ENCODE measurements at regions not wholly inside any gene's neighbourhood (a gene's known extent, or its start where the extent isn't known, plus 50 kb on each side); places are given as distances from the start of the nearest gene placed in this dataset.
"Not testable (repeated sequence)": the region's sequence is repeated elsewhere in the genome, so short reads cannot be mapped to it uniquely, and the experiment has no call there.

DNA sequence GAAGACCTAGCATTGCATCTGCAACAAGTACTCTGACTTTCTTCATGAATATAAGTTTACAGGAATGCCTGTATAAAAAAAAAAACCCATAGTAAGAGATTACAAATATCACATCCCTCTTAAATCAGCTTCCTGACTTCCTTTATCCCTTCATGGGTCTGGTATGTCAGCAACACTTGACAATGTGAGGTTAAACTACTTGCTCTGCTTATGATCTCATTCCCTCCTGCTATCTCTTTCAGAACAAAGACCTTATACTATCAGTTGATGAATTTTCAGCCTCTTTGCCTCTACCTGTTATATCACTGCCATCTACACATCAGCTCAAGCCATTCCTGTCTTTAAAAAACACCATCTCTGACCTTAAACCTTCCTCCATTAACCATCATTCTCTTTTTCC lies 130.9 kb upstream of the SAMSN1 start:
- DNase-seq (ENCODE audit: low read depth): no peak
- H3K4me3 ChIP-seq (ENCODE audit: low read length): no peak overlapping the region
- TF ChIP-seq, protein P1, sequence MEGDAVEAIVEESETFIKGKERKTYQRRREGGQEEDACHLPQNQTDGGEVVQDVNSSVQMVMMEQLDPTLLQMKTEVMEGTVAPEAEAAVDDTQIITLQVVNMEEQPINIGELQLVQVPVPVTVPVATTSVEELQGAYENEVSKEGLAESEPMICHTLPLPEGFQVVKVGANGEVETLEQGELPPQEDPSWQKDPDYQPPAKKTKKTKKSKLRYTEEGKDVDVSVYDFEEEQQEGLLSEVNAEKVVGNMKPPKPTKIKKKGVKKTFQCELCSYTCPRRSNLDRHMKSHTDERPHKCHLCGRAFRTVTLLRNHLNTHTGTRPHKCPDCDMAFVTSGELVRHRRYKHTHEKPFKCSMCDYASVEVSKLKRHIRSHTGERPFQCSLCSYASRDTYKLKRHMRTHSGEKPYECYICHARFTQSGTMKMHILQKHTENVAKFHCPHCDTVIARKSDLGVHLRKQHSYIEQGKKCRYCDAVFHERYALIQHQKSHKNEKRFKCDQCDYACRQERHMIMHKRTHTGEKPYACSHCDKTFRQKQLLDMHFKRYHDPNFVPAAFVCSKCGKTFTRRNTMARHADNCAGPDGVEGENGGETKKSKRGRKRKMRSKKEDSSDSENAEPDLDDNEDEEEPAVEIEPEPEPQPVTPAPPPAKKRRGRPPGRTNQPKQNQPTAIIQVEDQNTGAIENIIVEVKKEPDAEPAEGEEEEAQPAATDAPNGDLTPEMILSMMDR (IDR thresholded peaks at IDR 0.05; ENCODE audit: insufficient read depth, low read depth, low read length, missing control alignments): no peak

DNA sequence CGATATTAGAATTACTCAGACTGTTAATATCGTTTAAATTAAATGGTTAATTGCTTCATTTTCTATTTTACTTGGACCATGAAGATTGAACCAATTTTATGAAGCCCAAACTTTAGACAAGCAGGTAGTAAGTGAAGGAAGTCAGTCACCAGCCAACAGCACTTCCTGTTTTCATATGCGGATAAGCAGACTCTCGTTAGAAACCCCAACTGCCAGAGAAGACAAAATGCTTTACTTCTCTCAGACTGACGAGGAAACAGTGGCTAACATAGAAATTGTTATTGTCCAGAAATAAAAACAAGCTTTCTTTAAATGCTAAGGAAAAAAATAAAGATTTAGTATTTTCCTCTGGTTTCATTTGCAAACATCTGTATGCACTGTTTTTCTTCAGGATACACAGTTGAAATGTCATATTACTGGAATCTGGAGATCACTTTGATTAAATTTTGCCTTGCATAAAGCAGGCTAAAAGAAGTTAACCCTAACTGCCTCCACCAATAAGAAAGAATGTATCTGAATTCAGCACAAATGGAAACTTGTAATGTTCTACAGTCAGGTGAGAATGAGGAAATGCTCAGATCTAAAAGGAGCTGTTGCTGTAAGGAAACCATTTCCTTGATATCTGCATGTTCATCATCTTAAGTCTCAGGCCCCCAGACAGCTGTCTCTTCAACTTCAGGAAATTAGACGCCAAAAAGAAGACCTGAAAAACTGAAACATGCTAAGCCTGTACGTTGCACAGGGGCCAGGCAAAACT lies 129.8 kb upstream of the SAMSN1 start:
- no peak overlapping the region for H3K4me3 ChIP-seq (ENCODE audit: low read length)
- TF ChIP-seq, protein P1 (IDR thresholded peaks at IDR 0.05; ENCODE audit: insufficient read depth, low read depth, low read length, missing control alignments): no peak
- no peak for DNase-seq (ENCODE audit: low read depth)

DNA sequence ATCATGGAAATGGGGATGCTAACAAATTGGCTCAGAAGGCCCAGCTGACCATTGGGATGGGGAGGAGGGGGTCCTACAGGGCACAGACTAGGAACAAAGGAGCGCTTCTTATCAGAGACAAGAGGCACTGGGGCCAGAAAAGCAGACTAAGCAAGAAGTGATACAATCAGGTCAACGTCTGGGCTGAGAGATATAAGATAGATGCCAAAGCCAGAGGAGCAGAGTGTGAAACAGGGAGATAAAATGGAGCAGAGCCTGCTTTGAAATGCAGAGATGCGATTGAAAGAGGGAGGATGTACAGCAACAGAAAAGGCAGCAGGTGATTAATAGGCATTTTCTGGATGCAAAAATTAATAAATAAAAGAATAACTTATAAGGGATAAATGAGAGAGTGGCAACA lies 127.5 kb upstream of the SAMSN1 start:
- TF ChIP-seq, protein P1 (IDR thresholded peaks at IDR 0.05; ENCODE audit: insufficient read depth, low read depth, low read length, missing control alignments): no peak
- H3K4me3 ChIP-seq (ENCODE audit: low read length): no peak overlapping the region
- DNase-seq (ENCODE audit: low read depth): no peak

DNA sequence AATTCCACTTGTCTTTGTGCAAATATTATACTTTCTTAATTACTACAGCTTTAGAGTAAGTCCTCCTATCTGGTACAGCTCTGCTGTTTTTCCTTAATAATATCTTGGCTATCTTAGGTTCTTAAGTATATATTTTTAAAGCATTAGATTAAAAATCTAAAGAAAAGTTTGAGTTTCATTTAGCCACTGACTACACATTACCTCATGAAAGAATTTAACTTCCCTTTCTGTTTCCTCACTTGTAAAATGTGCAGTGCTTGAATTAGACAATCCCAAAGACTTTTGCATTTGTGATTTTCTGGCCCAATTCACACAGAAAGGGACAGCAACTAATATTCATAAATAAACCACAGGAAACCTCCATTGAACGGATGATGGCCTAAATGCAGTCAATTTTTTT lies 126.4 kb upstream of the SAMSN1 start:
- TF ChIP-seq, protein P1 (IDR thresholded peaks at IDR 0.05; ENCODE audit: insufficient read depth, low read depth, low read length, missing control alignments): no peak
- no peak overlapping the region for H3K4me3 ChIP-seq (ENCODE audit: low read length)
- no peak for DNase-seq (ENCODE audit: low read depth)

GRCh38 chr21:14670409-14670808 lies 124.3 kb upstream of the SAMSN1 start:
- H3K4me3 ChIP-seq (ENCODE audit: low read length): no peak overlapping the region
- TF ChIP-seq, protein P1 (IDR thresholded peaks at IDR 0.05; ENCODE audit: insufficient read depth, low read depth, low read length, missing control alignments): no peak
- no peak for DNase-seq (ENCODE audit: low read depth)

- H3K4me3 ChIP-seq (ENCODE audit: low read length); DNase-seq (ENCODE audit: low read depth): not testable (repeated sequence)
Observed at GRCh38 chr21:14669092-14669491, 123.0 kb upstream of the SAMSN1 start.

GRCh38 chr21:14657241-14658008 lies 111.3 kb upstream of the SAMSN1 start:
- TF ChIP-seq, protein P1 (IDR thresholded peaks at IDR 0.05; ENCODE audit: insufficient read depth, low read depth, low read length, missing control alignments): no peak
- DNase-seq (ENCODE audit: low read depth): no peak
- H3K4me3 ChIP-seq (ENCODE audit: low read length): no peak overlapping the region
